Suppressor macrophage (primary cell): ENCODE measurements at regions not wholly inside any gene's neighbourhood (a gene's known extent, or its start where the extent isn't known, plus 50 kb on each side); places are given as distances from the start of the nearest gene placed in this dataset.

Source experiments
- DNase-seq, 4 experiments: peaks; one replicate each; pipeline ENCODE4 v3.0.0-alpha.2; 2020 to 2022

DNA sequence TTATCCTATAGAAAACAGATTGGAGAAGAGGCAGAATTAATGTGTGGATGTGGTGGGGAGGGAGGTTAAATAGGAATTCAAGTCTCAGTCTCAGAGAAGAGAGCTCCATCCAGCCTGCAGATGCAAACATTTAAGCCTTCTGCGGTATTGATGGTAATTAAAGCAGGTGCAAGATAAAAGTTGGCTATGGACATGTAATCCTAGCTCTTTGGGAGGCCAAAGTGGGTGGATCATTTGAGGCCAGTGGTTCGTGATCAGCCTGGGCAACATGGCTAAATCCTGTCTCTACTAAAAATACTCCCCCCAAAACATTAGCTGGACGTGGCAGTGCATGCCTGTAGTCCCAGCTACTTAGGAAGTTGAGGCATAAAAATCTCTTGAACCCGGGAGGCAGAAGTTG lies 332.7 kb downstream of the PABPC4L start:
- no peak for DNase-seq

GRCh38 chr4:133866328-133866699 lies 335.3 kb downstream of the PABPC4L start:
- DNase-seq = no peak

- DNase-seq = no peak
These were observed 335.8 kb downstream of the PABPC4L start for GRCh38 chr4:133865612-133866327.

GRCh38 chr4:133863153-133863552 lies 338.4 kb downstream of the PABPC4L start:
- DNase-seq = no peak

DNA sequence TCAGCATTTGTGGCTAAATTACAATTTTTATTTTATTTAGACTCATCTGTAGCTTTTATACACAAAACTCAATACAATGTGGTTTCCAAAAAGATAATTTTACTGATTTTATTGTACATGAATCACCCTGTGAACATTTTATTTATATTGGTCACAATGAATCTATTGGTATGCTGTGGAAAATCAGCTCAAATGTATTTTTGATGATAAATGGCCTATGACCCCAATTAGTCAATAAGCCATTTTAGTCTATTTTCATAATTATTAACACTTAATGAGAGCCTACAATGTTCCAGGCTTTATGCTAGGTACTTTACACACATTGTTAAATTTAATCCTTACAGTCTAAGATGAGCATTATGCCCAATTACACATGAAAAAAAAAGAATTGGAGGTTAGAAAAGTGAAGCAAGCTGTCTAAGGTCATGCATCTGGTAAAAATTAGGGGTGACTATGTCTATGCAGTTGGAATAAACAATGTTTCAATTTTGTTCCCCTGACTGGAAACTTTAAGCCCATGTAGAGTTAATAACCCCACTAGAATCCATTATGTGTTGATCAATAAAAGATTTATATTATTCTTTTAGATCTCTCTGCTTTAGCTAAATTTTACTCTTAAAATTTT lies 344.7 kb downstream of the PABPC4L start:
- DNase-seq = no peak

GRCh38 chr4:133855001-133855400 lies 346.6 kb downstream of the PABPC4L start:
- no peak for DNase-seq

GRCh38 chr4:133839326-133839725 lies 362.3 kb downstream of the PABPC4L start:
- DNase-seq = no peak

GRCh38 chr4:133823177-133823576 lies 378.4 kb downstream of the PABPC4L start:
- DNase-seq = no peak

DNA sequence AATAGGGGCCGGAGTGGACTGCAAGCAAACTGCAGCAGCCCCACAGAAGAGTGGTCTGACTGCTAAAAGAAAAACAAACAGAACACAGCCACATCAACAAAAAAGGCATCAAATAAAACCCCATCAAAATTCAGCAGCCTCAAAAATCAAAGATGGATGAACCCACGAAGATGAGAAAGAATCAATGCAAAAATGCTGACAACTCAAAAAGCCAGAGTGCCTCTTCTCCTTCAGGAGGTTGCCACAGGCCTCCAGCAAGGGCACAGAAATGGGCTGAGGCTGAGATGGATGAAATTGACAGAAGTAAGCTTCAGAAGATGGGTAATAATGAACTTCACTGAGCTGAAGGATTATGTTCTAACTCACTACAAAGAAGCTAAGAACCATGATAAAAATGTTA lies 388.6 kb downstream of the PABPC4L start:
- DNase-seq = no peak

DNA sequence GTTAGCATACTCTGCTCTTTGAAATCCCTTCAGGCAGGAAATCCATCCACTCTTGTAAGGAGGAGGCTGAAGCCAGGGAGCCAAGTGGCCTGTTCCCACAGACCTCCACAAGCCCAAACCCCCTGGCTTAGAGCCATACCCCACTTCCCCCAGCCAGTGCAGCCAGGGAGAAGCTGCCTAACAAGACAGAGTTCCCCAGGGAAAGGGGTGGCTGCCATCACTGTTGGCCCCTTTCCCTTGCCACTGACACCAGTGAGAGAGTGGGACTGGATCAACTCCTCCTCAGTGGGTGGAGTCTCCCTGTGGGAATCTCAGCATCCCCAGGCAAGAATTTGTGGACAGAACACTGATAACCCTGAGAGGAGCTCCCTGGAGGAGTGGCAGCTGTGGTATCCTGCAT lies 389.4 kb downstream of the PABPC4L start:
- DNase-seq = no peak

DNA sequence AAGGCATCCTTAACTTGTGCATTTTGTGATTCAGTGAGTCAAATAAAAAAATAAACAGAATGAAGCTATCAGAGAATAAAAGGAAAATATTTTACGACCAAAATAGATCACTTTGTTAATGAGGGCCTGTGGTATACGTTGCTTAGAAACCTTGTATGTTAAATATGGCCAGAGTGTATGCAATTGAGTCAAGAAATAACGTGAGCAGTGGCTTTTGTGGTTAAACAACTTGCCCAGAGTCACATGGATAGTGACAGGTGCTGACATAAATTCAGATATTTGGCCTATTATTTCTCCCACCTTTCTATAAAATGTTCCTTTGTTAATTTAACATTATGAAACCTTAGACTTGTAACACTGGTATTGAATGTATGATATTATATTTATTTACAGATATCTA lies 393.4 kb downstream of the PABPC4L start:
- DNase-seq = no peak

- DNase-seq = no peak
These were observed 398.2 kb downstream of the PABPC4L start for GRCh38 chr4:133803341-133803740.

DNA sequence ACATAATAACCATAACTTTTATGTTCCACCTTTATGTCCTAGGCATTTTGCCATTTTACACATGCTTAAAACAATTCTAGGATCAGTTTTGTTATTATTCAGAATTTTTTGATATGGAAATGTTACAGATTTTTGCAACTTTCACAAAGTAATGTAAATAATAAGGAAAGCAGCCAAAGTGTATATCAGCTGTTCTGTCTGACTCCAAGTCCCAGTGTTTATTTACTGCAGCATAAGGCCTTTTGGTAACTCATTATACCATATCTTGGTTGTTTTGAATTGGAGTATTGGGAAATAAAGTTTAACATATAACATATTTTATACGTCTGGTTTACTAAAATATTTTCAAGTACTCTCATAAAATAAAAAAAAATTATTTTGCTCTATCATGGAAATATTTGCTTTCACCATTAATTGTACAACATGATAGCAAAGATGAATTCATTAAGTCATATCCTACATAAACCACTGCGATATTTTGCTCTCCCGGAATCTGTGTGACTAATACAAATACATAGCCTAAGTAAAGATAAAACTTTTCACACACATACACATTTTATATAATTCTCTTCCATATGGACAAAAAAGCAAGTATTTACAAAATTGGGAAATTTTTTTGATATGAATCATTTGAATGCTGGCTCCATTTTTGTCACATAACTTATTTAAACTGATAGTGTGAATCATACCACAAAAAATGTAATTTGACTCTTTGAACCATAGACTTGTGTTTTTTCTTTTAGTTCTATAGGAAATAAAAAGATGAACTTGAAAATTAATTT lies 399.0 kb downstream of the PABPC4L start:
- no peak for DNase-seq

GRCh38 chr4:133801883-133802282 lies 399.7 kb downstream of the PABPC4L start:
- no peak for DNase-seq

DNA sequence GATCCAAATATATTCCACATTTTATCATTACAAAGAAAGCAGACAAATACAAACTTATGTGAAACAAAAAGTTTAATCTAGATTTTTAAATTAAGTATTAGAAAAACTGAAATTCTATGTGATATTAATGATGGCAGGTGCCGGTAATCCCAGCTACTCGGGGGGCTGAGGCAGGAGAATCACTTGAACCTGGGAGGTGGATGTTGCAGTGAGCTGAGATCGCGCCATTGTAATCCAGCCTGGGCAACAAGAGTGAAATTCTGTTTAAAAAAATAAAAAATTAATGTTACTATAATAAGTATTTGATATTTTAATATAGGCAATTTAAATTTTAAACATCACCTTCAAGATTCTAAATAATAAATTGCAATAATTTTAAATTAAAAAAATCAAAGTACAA lies 400.6 kb downstream of the PABPC4L start:
- DNase-seq = no peak

- DNase-seq = no peak
These were observed 401.8 kb downstream of the PABPC4L start for GRCh38 chr4:133799717-133800315.

- no peak for DNase-seq
These were observed 423.9 kb downstream of the PABPC4L start for GRCh38 chr4:133777661-133778060.

GRCh38 chr4:133776961-133777360 lies 424.6 kb downstream of the PABPC4L start:
- DNase-seq = no peak

DNA sequence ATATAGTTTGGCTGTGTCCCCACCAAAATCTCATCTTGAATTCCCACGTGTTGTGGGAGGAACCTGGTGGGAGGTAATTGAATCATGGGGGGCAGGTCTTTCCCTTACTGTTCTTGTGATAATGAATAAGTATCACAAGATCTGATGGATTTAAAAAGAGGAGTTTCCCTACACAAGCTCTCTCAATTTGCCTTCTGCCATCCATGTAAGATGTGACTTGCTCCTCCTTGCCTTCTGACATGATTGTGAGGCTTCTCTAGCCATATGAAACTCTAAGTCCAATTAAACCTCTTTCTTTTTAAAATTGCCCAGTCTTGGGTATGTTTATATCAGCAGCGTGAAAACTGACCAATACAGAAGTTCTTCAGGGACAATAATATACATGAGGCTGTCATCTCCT lies 425.1 kb downstream of the PABPC4L start:
- DNase-seq = no peak

- DNase-seq = no peak
These were observed 425.7 kb downstream of the PABPC4L start for GRCh38 chr4:133775881-133776280.

GRCh38 chr4:133775469-133775868 lies 426.1 kb downstream of the PABPC4L start:
- DNase-seq = no peak

DNA sequence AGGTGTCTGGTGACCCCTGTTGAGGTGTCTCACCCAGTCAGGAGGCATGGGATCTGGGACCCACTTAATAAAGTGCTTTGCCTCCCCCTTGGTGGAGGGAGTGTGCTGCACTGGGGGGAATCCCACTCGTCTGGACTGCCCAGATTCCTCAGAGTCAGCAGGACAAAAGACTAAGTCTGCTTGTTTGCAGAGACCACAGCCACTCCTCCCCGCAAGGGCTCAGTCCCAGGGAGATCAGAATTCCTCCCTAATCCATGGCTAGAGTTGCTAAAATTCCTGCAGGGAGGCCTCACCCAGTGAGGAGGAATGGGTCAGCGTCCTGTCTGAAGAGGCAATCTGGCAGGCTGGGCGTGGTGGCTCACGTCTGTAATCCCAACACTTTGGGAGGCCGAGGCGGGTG lies 442.2 kb downstream of the PABPC4L start:
- DNase-seq = no peak

GRCh38 chr4:133741766-133742165 lies 459.8 kb downstream of the PABPC4L start:
- no peak for DNase-seq

GRCh38 chr4:133720001-133720400 lies 481.6 kb downstream of the PABPC4L start:
- no peak for DNase-seq
